Mesendoderm (in vitro differentiated cells): ENCODE measurements at regions not wholly inside any gene's neighbourhood (a gene's known extent, or its start where the extent isn't known, plus 50 kb on each side); places are given as distances from the start of the nearest gene placed in this dataset.

ENCODE experiments used
- DNase-seq: peaks from one replicate; pipeline ENCODE4 v3.0.0; 2013
- H2AK5ac ChIP-seq: 2 replicates; pipeline ENCODE4 v1.6.1; 2013; ENCODE audit warnings: low read length, inconsistent platforms
- H2BK120ac ChIP-seq: 2 replicates; pipeline ENCODE4 v1.6.1; 2013; ENCODE audit warnings: low read depth, mild to moderate bottlenecking, low read length, moderate library complexity, mixed read lengths
- H2BK15ac ChIP-seq: replicated peaks from 2 replicates; pipeline ENCODE4 v1.6.1; 2013; ENCODE audit warnings: low read depth, mild to moderate bottlenecking, moderate library complexity
- H2BK5ac ChIP-seq: 2 replicates; pipeline ENCODE4 v1.6.1; 2013; ENCODE audit warnings: low read length, inconsistent platforms
- H3K18ac ChIP-seq: 2 replicates; pipeline ENCODE4 v1.6.1; 2013; ENCODE audit warnings: mild to moderate bottlenecking, low read length, mixed read lengths
- H3K23ac ChIP-seq: one replicate; pipeline ENCODE4 v1.6.1; 2013; ENCODE audit warnings: low read length
- H3K27ac ChIP-seq: 2 replicates; pipeline ENCODE4 v1.5.1; 2013; ENCODE audit warnings: low read depth, mild to moderate bottlenecking, inconsistent platforms, low read length, moderate library complexity
- H3K27me3 ChIP-seq: 2 replicates; pipeline ENCODE4 v1.6.1; 2013; ENCODE audit warnings: low read length, control low read depth, mild to moderate bottlenecking, inconsistent platforms; ENCODE audit not compliant: insufficient read depth, poor library complexity
- H3K36me3 ChIP-seq: 2 replicates; pipeline ENCODE4 v1.6.1; 2013; ENCODE audit warnings: low read length, inconsistent platforms; ENCODE audit not compliant: control insufficient read depth, insufficient read depth
- H3K4ac ChIP-seq: one replicate; pipeline ENCODE4 v1.6.1; 2013; ENCODE audit warnings: low read depth, mild to moderate bottlenecking, low read length, moderate library complexity
- H3K4me1 ChIP-seq: 2 replicates; pipeline ENCODE4 v1.6.1; 2013; ENCODE audit warnings: low read depth, low read length, inconsistent platforms; ENCODE audit not compliant: control insufficient read depth
- H3K4me2 ChIP-seq: 2 replicates; pipeline ENCODE4 v1.6.1; 2013; ENCODE audit warnings: low read length
- H3K4me3 ChIP-seq: 2 replicates; pipeline ENCODE4 v1.5.1; 2013; ENCODE audit warnings: mild to moderate bottlenecking, low read length
- H3K56ac ChIP-seq: one replicate; pipeline ENCODE4 v1.6.1; 2013; ENCODE audit warnings: low read length
- H3K79me1 ChIP-seq: 2 replicates; pipeline ENCODE4 v1.6.1; 2013; ENCODE audit warnings: low read length, inconsistent platforms
- H3K79me2 ChIP-seq: 2 replicates; pipeline ENCODE4 v1.6.1; 2013; ENCODE audit warnings: mild to moderate bottlenecking, low read length; ENCODE audit not compliant: control insufficient read depth, insufficient read depth
- H3K9ac ChIP-seq: 2 replicates; pipeline ENCODE4 v1.6.1; 2013; ENCODE audit warnings: low read length, inconsistent platforms
- H4K5ac ChIP-seq: one replicate; pipeline ENCODE4 v1.6.1; 2013; ENCODE audit warnings: low read length
- H4K8ac ChIP-seq: one replicate; pipeline ENCODE4 v1.6.1; 2013; ENCODE audit warnings: low read depth, mild to moderate bottlenecking, control low read depth, low read length, moderate library complexity
- WGBS: extraction: QIAGEN DNeasy Blood & Tissue Kit; methylation state at CpG from one replicate; pipeline ENCODE4 v1.1.7; 2013; ENCODE audit warnings: low lambda C conversion rate, missing lambda C conversion rate; ENCODE audit not compliant: insufficient coverage; ENCODE audit errors: extremely low coverage; 5-methylcytosine and 5-hydroxymethylcytosine counted together

DNA sequence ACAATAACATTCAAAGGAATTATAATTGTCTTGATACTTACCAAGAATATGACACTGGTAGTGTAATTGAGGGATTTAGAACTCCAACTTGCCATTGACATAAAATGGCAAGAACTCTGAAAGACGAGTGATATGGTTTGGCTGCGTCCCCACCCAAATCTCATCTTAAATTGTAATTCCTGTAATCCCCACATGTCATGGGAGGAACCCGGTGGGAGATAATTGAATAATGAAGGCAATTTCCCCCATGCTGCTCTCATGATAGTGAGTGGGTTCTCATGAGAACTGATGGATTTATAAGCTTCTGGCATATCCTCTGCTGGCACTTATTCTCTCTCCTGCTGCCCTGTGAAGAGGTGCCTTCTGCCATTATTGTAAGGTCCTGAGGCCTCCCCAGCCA, 1536.4 kb downstream of the TECRL start:
- Histone ChIP-seq H2BK120ac (no peak overlapping the region), H3K56ac (no peak overlapping the region), H3K4me3 (no peak overlapping the region), H3K27ac (no peak overlapping the region), H2AK5ac (no peak overlapping the region), H4K8ac (no peak overlapping the region), H3K4ac (no peak overlapping the region), H4K5ac (no peak overlapping the region), H2BK5ac (no peak overlapping the region), H3K4me2 (no peak overlapping the region), H3K4me1 (no peaks in the 10 kb centered on the region), H3K27me3 (no peaks in the 10 kb centered on the region), H3K18ac (no peak overlapping the region), H3K9ac (no peak overlapping the region), H2BK15ac (no peak overlapping the region), H3K79me1 (no peaks in the 10 kb centered on the region), H3K23ac (no peak overlapping the region), H3K79me2 (no peaks in the 10 kb centered on the region), H3K36me3 (no peaks in the 10 kb centered on the region)
- no CpG with 5 or more reads among the region's 3 CpGs for WGBS
- no peak for DNase-seq

DNA sequence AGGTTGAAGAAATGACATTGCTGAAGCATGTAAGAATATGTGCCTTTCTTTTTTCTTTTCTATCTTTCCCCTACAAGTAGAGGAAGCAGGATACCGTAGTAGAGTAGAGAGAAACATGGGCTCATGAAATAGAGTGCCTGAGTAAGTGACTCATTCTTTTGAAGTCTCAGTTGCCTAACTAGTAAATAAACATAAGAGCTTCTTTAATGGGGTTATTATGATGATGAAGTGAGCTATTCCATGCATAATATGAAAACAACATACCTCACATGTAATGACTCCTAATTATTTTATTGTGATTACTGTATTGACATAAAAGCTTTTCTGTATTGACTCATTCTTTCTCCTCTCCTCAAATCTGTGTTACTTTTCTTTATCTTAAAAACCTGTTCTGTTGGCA, 1538.2 kb downstream of the TECRL start:
- H3K27me3 ChIP-seq = no peaks in the 10 kb centered on the region
- no peak overlapping the region for H2BK5ac ChIP-seq
- no peaks in the 10 kb centered on the region for H3K4me1 ChIP-seq
- no peak overlapping the region for H3K4me2 ChIP-seq
- no peak overlapping the region for H4K8ac ChIP-seq
- H3K23ac ChIP-seq = no peak overlapping the region
- H3K4ac ChIP-seq = no peak overlapping the region
- H3K9ac ChIP-seq = no peak overlapping the region
- H3K56ac ChIP-seq = no peak overlapping the region
- H3K79me1 ChIP-seq = no peaks in the 10 kb centered on the region
- H3K36me3 ChIP-seq = no peaks in the 10 kb centered on the region
- no CpG with 5 or more reads among the region's 1 CpG for WGBS
- no peak overlapping the region for H4K5ac ChIP-seq
- no peak overlapping the region for H3K27ac ChIP-seq
- H2BK120ac ChIP-seq = no peak overlapping the region
- DNase-seq = peak; percentile 7
- H2AK5ac ChIP-seq = no peak overlapping the region
- H3K79me2 ChIP-seq = no peaks in the 10 kb centered on the region
- H3K4me3 ChIP-seq = no peak overlapping the region
- no peak overlapping the region for H2BK15ac ChIP-seq
- no peak overlapping the region for H3K18ac ChIP-seq

DNA sequence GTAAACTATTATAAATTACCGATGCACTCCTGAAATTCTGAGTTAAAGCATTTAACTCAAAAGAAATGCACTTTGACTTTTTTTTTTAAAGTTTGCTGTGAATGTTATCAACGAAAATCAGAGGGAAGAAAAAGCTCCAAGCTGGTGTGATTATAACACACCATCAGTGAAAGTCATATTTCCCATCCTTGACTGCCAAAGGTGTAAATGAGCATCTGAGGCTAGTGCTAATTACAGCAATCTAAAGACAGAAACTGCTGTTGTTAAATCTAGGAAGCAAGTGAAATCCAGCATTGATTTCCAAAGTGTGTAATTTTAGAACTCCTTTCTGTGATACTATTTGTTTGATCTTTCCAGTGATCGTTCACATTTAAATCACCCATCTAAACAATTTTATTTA, 1538.8 kb downstream of the TECRL start:
- WGBS = no CpG with 5 or more reads among the region's 3 CpGs
- H3K27ac ChIP-seq = no peak overlapping the region

DNA sequence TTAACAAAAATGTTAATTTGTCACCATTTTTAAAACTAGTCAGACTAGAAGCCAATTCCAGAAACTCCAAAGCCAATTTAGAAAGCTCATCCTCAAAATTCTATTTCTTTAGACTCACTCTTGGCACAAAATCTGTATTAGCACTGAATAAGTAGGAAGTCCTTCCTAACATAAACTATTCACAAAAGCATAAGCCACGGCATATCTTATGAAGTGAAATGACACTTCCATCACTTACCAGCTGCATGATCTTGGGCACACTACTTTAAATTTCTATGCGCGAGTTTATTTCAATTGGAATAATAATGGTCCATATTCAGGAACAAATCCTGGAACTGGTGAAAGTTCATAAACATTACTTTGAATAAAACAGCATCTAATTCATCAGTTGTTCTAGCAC, 1544.0 kb downstream of the TECRL start:
- Histone ChIP-seq H3K56ac (no peak overlapping the region), H2BK5ac (no peak overlapping the region), H3K79me2 (no peaks in the 10 kb centered on the region), H3K4ac (no peak overlapping the region), H3K18ac (no peak overlapping the region), H3K23ac (no peak overlapping the region), H3K4me3 (no peak overlapping the region), H3K27me3 (no peaks in the 10 kb centered on the region), H4K8ac (no peak overlapping the region), H2BK15ac (no peak overlapping the region), H2AK5ac (no peak overlapping the region), H3K9ac (no peak overlapping the region), H3K27ac (no peak overlapping the region), H4K5ac (no peak overlapping the region), H3K79me1 (no peaks in the 10 kb centered on the region), H2BK120ac (no peak overlapping the region), H3K4me2 (no peak overlapping the region), H3K36me3 (no peaks in the 10 kb centered on the region), H3K4me1 (no peaks in the 10 kb centered on the region)
- DNase-seq = no peak
- WGBS = no CpG with 5 or more reads among the region's 3 CpGs

More for the DNA sequence above, 1538.8 kb downstream of the TECRL start:
- Histone ChIP-seq H3K9ac (no peak overlapping the region), H3K4ac (no peak overlapping the region), H3K4me2 (no peak overlapping the region), H4K8ac (no peak overlapping the region), H3K79me1 (no peaks in the 10 kb centered on the region), H2BK5ac (no peak overlapping the region), H3K56ac (no peak overlapping the region), H4K5ac (no peak overlapping the region), H2AK5ac (no peak overlapping the region), H3K4me3 (no peak overlapping the region), H2BK15ac (no peak overlapping the region), H3K18ac (no peak overlapping the region), H3K79me2 (no peaks in the 10 kb centered on the region), H2BK120ac (no peak overlapping the region), H3K36me3 (no peaks in the 10 kb centered on the region), H3K4me1 (no peaks in the 10 kb centered on the region), H3K23ac (no peak overlapping the region), H3K27me3 (no peaks in the 10 kb centered on the region)
- DNase-seq = no peak

DNA sequence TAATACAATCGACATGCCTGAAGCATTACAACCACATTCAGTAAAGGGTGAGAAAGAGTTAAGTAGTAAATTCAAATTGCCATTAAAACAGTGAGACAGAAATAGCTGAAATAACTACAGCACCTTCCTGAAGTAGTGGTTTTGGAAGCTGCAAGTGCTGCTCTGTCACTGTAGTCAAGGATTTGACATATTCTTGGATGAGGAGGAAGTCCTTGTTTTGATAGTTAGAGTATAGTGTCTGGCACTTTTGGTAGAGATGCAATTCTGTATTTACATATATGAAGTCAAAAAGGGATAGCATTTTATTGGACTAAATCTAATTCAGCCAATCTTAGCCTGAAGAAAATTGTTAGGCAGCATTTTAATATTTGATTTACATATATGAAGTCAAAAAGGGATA, 1559.6 kb downstream of the TECRL start:
- no peak overlapping the region for H3K27ac ChIP-seq
- no peak overlapping the region for H2BK15ac ChIP-seq
- no peak overlapping the region for H3K4me2 ChIP-seq
- H3K79me2 ChIP-seq = no peaks in the 10 kb centered on the region
- H3K27me3 ChIP-seq = no peaks in the 10 kb centered on the region
- H2BK120ac ChIP-seq = no peak overlapping the region
- H3K56ac ChIP-seq = no peak overlapping the region
- no peak overlapping the region for H3K4me3 ChIP-seq
- H4K5ac ChIP-seq = no peak overlapping the region
- H3K4ac ChIP-seq = no peak overlapping the region
- H3K18ac ChIP-seq = no peak overlapping the region
- no peak overlapping the region for H4K8ac ChIP-seq
- no peaks in the 10 kb centered on the region for H3K4me1 ChIP-seq
- no peaks in the 10 kb centered on the region for H3K36me3 ChIP-seq
- WGBS = no CpG with 5 or more reads among the region's 1 CpG
- no peak overlapping the region for H3K23ac ChIP-seq
- no peak overlapping the region for H2AK5ac ChIP-seq
- H3K9ac ChIP-seq = no peak overlapping the region
- no peak overlapping the region for H2BK5ac ChIP-seq
- DNase-seq = no peak
- no peaks in the 10 kb centered on the region for H3K79me1 ChIP-seq

DNA sequence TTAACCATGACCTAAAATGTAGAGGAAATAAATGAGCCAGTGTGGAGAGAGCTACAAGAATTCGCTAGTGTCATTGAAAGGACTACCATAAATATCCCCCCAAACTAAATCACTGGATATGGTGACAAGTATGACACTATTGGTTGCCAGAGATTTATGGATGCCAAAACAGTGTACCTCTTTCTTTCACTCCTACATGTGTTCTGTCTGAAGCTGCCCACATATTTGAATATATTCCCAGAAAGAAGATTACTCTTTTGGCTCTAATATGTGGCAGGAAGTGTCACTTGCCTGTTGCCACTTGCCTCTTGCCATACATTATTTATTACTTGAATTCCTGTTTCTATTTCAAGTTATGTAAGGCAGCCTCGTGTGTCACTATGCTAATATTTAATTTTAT, 1573.6 kb downstream of the TECRL start:
- H4K5ac ChIP-seq = no peak overlapping the region
- no peak overlapping the region for H3K4me2 ChIP-seq
- H2BK15ac ChIP-seq = no peak overlapping the region
- no peak for DNase-seq
- no peak overlapping the region for H3K9ac ChIP-seq
- H3K4me3 ChIP-seq = no peak overlapping the region
- no peaks in the 10 kb centered on the region for H3K27me3 ChIP-seq
- WGBS = no CpG with 5 or more reads among the region's 2 CpGs
- H2AK5ac ChIP-seq = no peak overlapping the region
- H3K79me1 ChIP-seq = no peaks in the 10 kb centered on the region
- H3K23ac ChIP-seq = no peak overlapping the region
- no peaks in the 10 kb centered on the region for H3K36me3 ChIP-seq
- no peak overlapping the region for H2BK5ac ChIP-seq
- no peak overlapping the region for H4K8ac ChIP-seq
- H3K79me2 ChIP-seq = no peaks in the 10 kb centered on the region
- no peak overlapping the region for H3K56ac ChIP-seq
- no peak overlapping the region for H2BK120ac ChIP-seq
- no peak overlapping the region for H3K4ac ChIP-seq
- H3K4me1 ChIP-seq = no peaks in the 10 kb centered on the region
- H3K18ac ChIP-seq = no peak overlapping the region
- no peak overlapping the region for H3K27ac ChIP-seq
